Type B pancreatic cell (in vitro differentiated cells): ENCODE measurements at regions not wholly inside any gene's neighbourhood (a gene's known extent, or its start where the extent isn't known, plus 50 kb on each side); places are given as distances from the start of the nearest gene placed in this dataset.

ENCODE experiments used
- DNase-seq: peaks from one replicate; pipeline ENCODE4 v3.0.0; 2021; ENCODE audit warnings: mixed read lengths; ENCODE audit not compliant: unreplicated experiment; ENCODE audit errors: extremely low spot score
- H3K27ac Mint-ChIP-seq: 2 replicates; pipeline ENCODE4 v1.8.0; 2021; ENCODE audit warnings: mild to moderate bottlenecking, mixed read lengths
- H3K27me3 Mint-ChIP-seq: 2 replicates; pipeline ENCODE4 v1.8.0; 2021; ENCODE audit warnings: mixed read lengths
- H3K36me3 Mint-ChIP-seq: 2 replicates; pipeline ENCODE4 v1.8.0; 2021; ENCODE audit warnings: mixed read lengths
- H3K4me1 Mint-ChIP-seq: one replicate; pipeline ENCODE4 v1.8.0; 2021; ENCODE audit warnings: mixed read lengths; ENCODE audit not compliant: unreplicated experiment
- H3K4me3 Mint-ChIP-seq: 2 replicates; pipeline ENCODE4 v1.8.0; 2021; ENCODE audit warnings: mild to moderate bottlenecking, mixed read lengths
- H3K9me3 Mint-ChIP-seq: 2 replicates; pipeline ENCODE4 v1.8.0; 2021; ENCODE audit warnings: mixed read lengths
- CTCF ChIP-seq: fragments of 200-600 bp; sonication (generic); conservative IDR thresholded peaks from 2 replicates; pipeline ENCODE4 v1.5.0; 2021; ENCODE audit warnings: antibody characterized with exemption, mild to moderate bottlenecking

DNA sequence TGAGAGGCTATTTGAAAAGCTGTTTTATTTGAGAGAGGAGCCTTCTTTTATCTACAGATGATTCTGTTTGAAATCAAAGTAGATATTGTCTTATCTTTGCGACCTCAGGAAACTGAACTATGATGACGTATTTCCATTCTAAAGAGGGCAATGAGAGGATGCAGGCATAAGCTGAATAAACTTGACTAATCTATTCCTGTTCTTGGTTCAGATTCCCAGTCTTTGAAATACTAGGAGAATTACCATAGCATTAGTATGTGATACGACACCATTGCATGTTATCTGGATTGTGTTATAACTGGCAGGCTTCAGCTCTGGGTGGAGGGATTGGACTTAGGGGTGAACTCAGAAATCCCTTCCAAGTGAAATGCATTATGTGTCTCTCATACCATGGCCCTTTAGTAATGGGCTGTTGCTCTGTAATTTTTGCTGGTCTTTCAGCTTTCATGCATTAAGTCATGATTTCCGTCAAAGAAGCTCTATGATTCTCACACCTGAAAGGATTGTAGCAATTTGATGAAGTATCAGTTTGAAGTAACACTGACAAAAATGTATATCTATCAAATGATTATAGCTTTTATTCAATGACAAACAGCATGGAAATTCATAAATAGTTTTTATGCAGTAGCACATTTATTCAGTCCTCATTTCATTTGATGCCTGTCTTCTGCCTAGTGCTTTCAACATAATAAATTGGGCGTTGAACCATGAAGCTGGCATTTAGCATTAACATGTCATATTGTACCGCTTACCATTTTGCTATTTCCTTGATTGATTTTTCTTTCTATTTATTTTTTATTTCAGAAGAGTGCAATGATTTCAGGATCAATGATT lies 138.4 kb upstream of the SPACA1 start:
- Mint-ChIP-seq H3K36me3 (no peaks in the 10 kb centered on the region), H3K4me1 (peaks cover 32% of the 10 kb centered on the region), H3K27me3 (no peaks in the 10 kb centered on the region), H3K9me3 (peaks cover 6% of the 10 kb centered on the region), H3K27ac (no peak overlapping the region), H3K4me3 (no peak overlapping the region)
- no peak for TF ChIP-seq CTCF
- no peak for DNase-seq

DNA sequence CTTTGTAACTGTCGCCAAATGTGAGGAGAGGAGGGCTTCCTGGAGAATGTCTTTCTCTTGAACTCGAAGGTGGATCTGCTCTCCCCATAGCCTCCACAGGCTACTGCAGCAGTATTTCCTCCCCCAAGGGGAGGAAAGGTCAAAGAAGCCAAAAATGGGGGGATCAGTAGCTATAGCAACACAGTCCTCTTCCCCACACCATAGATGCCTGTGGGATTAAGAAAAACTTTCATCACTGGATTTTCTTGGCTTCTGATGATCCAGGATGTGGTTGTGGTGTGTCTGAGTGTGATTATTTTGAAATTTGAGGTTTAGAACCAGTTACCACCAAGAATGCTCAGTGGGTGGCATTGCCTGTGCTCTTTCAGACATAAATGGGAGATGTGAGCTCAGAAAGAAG lies 140.1 kb upstream of the SPACA1 start:
- H3K27me3 Mint-ChIP-seq = no peaks in the 10 kb centered on the region
- no peak overlapping the region for H3K27ac Mint-ChIP-seq
- H3K36me3 Mint-ChIP-seq = no peaks in the 10 kb centered on the region
- H3K9me3 Mint-ChIP-seq = peaks cover 6% of the 10 kb centered on the region
- H3K4me1 Mint-ChIP-seq = peaks cover 39% of the 10 kb centered on the region
- no peak for DNase-seq
- H3K4me3 Mint-ChIP-seq = no peak overlapping the region
- no peak for TF ChIP-seq CTCF

DNA sequence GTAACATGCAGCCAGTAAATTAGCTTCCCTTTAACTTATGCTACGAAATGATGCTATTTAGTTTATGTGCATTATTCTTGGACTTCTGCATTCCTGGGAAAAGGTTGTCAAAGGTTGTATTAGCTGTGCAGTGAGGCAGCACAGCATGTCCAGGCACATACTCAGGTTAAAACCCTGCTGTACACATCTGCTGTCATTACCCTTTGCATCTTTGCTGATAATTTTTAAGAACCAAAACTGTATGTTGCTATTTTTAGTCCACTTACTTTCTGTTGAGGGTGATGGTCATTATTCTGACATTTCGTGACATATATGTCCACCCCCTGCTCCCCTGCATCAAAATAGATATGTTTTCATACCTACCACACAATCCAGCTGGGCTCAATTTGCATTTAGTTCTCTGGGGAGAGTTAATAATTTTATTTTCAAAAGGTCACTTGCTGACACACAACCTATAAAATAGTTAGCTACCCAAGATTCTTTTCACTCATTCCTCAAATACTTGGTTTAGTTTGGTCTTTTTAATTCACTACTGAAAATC lies 142.5 kb upstream of the SPACA1 start:
- Mint-ChIP-seq H3K27ac (no peak overlapping the region), H3K4me1 (peaks cover 43% of the 10 kb centered on the region)
- DNase-seq = no peak

DNA sequence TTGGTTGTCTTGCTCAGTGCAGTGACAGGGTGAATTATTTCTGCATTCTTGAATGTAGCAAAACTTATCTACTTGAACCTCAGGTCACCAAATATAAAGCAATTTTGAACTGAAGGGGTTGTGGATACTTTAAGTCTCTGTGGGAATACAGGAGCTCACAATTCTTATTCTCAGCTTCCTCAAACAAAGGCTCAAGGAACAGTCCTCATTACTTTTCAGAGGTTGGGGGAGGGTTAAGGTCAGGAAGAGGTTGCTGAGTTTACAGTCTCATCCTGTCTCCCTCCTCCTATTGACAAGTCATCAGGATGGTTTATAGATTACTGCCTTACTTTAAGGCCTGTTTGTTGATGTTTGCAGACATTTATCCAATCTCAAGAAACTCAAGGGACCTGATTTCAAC lies 143.6 kb upstream of the SPACA1 start:
- DNase-seq = no peak
- TF ChIP-seq CTCF = no peak
- Mint-ChIP-seq H3K4me3 (peak overlapping the region; percentile 43), H3K4me1 (peaks cover 40% of the 10 kb centered on the region), H3K27ac (no peak overlapping the region), H3K27me3 (no peaks in the 10 kb centered on the region), H3K9me3 (no peaks in the 10 kb centered on the region), H3K36me3 (no peaks in the 10 kb centered on the region)

More for the DNA sequence above, 142.5 kb upstream of the SPACA1 start:
- Mint-ChIP-seq H3K9me3 (no peaks in the 10 kb centered on the region), H3K27me3 (no peaks in the 10 kb centered on the region), H3K4me3 (no peak overlapping the region), H3K36me3 (no peaks in the 10 kb centered on the region)
- TF ChIP-seq CTCF = no peak

GRCh38 chr6:87903323-87903722 lies 144.3 kb upstream of the SPACA1 start:
- no peaks in the 10 kb centered on the region for H3K36me3 Mint-ChIP-seq
- DNase-seq = no peak
- peaks cover 36% of the 10 kb centered on the region for H3K4me1 Mint-ChIP-seq
- H3K9me3 Mint-ChIP-seq = no peaks in the 10 kb centered on the region
- no peak overlapping the region for H3K4me3 Mint-ChIP-seq
- H3K27me3 Mint-ChIP-seq = no peaks in the 10 kb centered on the region
- TF ChIP-seq CTCF = no peak
- H3K27ac Mint-ChIP-seq = no peak overlapping the region
